HEK293 (cell line): ENCODE measurements at regions not wholly inside any gene's neighbourhood (a gene's known extent, or its start where the extent isn't known, plus 50 kb on each side); places are given as distances from the start of the nearest gene placed in this dataset.

Experiments used
- EGR2 ChIP-seq: fragments of 450-650 bp; formaldehyde crosslinking; IDR thresholded peaks from 2 replicates; pipeline ENCODE4 v1.5.1; 2016; ENCODE audit warnings: low read depth, missing biosample characterization, missing genetic modification characterization
- SCRT2 ChIP-seq: fragments of 450-650 bp; formaldehyde crosslinking; IDR thresholded peaks from 2 replicates; pipeline ENCODE4 v1.5.1; 2016; ENCODE audit warnings: missing biosample characterization, missing genetic modification characterization
- SETDB1 ChIP-seq: IDR thresholded peaks from one replicate; pipeline ENCODE4 v1.6.1; 2017; ENCODE audit warnings: mild to moderate bottlenecking, low read length, moderate library complexity, mixed read lengths; ENCODE audit not compliant: insufficient read length
- ZNF133 ChIP-seq: fragments of 450-650 bp; formaldehyde crosslinking; IDR thresholded peaks from 2 replicates; pipeline ENCODE4 v1.5.1; 2016; ENCODE audit warnings: missing biosample characterization, missing genetic modification characterization
- ZNF274 ChIP-seq, 2 experiments: fragments of 200-500 bp in 1 of 2; fragments of 450-650 bp in 1 of 2; sonication (Bioruptor generic) in 1 of 2; formaldehyde crosslinking in 1 of 2; IDR thresholded peaks; 2 replicates each; pipeline versions ENCODE4 v1.5.1 to v1.6.1; 2014 to 2016; ENCODE audit warnings: borderline replicate concordance in 1 of 2, inconsistent platforms in 1 of 2, low read length in 1 of 2, missing biosample characterization in 1 of 2, missing genetic modification characterization in 1 of 2
- ZNF426 ChIP-seq: fragments of 450-650 bp; formaldehyde crosslinking; IDR thresholded peaks from 2 replicates; pipeline ENCODE4 v1.5.1; 2017; ENCODE audit warnings: missing biosample characterization, missing genetic modification characterization, mild to moderate bottlenecking, inconsistent platforms, moderate library complexity
- ZNF677 ChIP-seq: fragments of 450-650 bp; IDR thresholded peaks from 2 replicates; pipeline ENCODE4 v1.5.0; 2018; ENCODE audit warnings: missing biosample characterization, mild to moderate bottlenecking, missing genetic modification characterization, moderate library complexity
- TF ChIP-seq, protein P1 (sequence below): fragments of 450-650 bp; formaldehyde crosslinking; IDR thresholded peaks from 2 replicates; pipeline ENCODE4 v1.5.1; 2016; ENCODE audit warnings: missing biosample characterization, missing genetic modification characterization
- TF ChIP-seq, protein P2 (sequence below): fragments of 450-650 bp; formaldehyde crosslinking; IDR thresholded peaks from 2 replicates; pipeline ENCODE4 v1.5.1; 2016; ENCODE audit warnings: missing biosample characterization, missing genetic modification characterization
- TF ChIP-seq, protein P3 (sequence below): fragments of 450-650 bp; formaldehyde crosslinking; IDR thresholded peaks from 2 replicates; pipeline ENCODE4 v1.5.1; 2016; ENCODE audit warnings: missing biosample characterization, missing genetic modification characterization, low read depth
- TF ChIP-seq, protein P4 (sequence below): fragments of 450-650 bp; formaldehyde crosslinking; IDR thresholded peaks from 2 replicates; pipeline ENCODE4 v1.5.1; 2016; ENCODE audit warnings: missing biosample characterization, missing genetic modification characterization
- TF ChIP-seq, protein P5 (sequence below): fragments of 450-650 bp; formaldehyde crosslinking; IDR thresholded peaks from 2 replicates; pipeline ENCODE4 v1.5.1; 2016; ENCODE audit warnings: missing biosample characterization, missing genetic modification characterization

DNA sequence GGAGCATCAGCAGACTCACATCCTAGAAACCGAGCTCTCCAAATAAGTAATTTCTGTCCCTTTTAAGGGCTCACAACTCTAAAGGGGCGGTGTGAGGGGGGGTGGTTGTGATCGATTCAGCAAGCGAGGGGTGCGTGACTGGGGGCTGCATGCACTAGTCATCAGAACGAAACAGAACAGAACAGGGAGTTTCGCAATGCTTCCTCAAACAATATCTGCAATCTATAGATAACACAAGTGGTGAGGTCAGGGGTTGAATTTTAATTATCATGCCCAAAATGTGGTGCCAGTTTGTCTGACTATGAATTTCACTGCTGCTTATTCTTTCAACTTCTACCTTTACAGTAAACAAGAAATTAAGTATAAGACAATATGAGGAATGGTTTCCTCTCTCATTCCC is 1003.0 kb upstream of the NCAM2 start:
- TF ChIP-seq, protein P1, sequence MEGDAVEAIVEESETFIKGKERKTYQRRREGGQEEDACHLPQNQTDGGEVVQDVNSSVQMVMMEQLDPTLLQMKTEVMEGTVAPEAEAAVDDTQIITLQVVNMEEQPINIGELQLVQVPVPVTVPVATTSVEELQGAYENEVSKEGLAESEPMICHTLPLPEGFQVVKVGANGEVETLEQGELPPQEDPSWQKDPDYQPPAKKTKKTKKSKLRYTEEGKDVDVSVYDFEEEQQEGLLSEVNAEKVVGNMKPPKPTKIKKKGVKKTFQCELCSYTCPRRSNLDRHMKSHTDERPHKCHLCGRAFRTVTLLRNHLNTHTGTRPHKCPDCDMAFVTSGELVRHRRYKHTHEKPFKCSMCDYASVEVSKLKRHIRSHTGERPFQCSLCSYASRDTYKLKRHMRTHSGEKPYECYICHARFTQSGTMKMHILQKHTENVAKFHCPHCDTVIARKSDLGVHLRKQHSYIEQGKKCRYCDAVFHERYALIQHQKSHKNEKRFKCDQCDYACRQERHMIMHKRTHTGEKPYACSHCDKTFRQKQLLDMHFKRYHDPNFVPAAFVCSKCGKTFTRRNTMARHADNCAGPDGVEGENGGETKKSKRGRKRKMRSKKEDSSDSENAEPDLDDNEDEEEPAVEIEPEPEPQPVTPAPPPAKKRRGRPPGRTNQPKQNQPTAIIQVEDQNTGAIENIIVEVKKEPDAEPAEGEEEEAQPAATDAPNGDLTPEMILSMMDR, result no peak
- TF ChIP-seq, protein P2, sequence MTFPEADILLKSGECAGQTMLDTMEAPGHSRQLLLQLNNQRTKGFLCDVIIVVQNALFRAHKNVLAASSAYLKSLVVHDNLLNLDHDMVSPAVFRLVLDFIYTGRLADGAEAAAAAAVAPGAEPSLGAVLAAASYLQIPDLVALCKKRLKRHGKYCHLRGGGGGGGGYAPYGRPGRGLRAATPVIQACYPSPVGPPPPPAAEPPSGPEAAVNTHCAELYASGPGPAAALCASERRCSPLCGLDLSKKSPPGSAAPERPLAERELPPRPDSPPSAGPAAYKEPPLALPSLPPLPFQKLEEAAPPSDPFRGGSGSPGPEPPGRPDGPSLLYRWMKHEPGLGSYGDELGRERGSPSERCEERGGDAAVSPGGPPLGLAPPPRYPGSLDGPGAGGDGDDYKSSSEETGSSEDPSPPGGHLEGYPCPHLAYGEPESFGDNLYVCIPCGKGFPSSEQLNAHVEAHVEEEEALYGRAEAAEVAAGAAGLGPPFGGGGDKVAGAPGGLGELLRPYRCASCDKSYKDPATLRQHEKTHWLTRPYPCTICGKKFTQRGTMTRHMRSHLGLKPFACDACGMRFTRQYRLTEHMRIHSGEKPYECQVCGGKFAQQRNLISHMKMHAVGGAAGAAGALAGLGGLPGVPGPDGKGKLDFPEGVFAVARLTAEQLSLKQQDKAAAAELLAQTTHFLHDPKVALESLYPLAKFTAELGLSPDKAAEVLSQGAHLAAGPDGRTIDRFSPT (tag by site-specific recombination), result no peak
- TF ChIP-seq SETDB1 (no peak), ZNF274 (IDR thresholded peaks at IDR 0.05; ENCODE audit: low read length) (no peak), ZNF274 (tag by site-specific recombination; IDR thresholded peaks at IDR 0.05; ENCODE audit: borderline replicate concordance) (no peak), ZNF426 (tag by site-specific recombination) (no peak), ZNF133 (no peak), SCRT2 (no peak), EGR2 (tag by site-specific recombination) (no peak), ZNF677 (tag by site-specific recombination) (no peak)
- TF ChIP-seq, protein P3, sequence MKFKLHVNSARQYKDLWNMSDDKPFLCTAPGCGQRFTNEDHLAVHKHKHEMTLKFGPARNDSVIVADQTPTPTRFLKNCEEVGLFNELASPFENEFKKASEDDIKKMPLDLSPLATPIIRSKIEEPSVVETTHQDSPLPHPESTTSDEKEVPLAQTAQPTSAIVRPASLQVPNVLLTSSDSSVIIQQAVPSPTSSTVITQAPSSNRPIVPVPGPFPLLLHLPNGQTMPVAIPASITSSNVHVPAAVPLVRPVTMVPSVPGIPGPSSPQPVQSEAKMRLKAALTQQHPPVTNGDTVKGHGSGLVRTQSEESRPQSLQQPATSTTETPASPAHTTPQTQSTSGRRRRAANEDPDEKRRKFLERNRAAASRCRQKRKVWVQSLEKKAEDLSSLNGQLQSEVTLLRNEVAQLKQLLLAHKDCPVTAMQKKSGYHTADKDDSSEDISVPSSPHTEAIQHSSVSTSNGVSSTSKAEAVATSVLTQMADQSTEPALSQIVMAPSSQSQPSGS (tag by site-specific recombination), result no peak
- TF ChIP-seq, protein P4, sequence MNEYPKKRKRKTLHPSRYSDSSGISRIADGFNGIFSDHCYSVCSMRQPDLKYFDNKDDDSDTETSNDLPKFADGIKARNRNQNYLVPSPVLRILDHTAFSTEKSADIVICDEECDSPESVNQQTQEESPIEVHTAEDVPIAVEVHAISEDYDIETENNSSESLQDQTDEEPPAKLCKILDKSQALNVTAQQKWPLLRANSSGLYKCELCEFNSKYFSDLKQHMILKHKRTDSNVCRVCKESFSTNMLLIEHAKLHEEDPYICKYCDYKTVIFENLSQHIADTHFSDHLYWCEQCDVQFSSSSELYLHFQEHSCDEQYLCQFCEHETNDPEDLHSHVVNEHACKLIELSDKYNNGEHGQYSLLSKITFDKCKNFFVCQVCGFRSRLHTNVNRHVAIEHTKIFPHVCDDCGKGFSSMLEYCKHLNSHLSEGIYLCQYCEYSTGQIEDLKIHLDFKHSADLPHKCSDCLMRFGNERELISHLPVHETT (tag by site-specific recombination), result no peak
- TF ChIP-seq, protein P5, sequence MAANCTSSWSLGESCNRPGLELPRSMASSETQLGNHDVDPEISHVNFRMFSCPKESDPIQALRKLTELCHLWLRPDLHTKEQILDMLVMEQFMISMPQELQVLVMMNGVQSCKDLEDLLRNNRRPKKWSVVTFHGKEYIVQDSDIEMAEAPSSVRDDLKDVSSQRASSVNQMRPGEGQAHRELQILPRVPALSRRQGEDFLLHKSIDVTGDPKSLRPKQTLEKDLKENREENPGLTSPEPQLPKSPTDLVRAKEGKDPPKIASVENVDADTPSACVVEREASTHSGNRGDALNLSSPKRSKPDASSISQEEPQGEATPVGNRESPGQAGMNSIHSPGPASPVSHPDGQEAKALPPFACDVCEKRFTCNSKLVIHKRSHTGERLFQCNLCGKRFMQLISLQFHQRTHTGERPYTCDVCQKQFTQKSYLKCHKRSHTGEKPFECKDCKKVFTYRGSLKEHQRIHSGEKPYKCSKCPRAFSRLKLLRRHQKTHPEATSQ, result no peak
